H9 (cell line): ENCODE measurements at regions not wholly inside any gene's neighbourhood (a gene's known extent, or its start where the extent isn't known, plus 50 kb on each side); places are given as distances from the start of the nearest gene placed in this dataset.
"Not testable (repeated sequence)": the region's sequence is repeated elsewhere in the genome, so short reads cannot be mapped to it uniquely, and the experiment has no call there.

Experiments used
- DNase-seq: peaks from one replicate; pipeline ENCODE4 v3.0.0-alpha.2; 2017
- H2AFZ ChIP-seq: one replicate; pipeline ENCODE4 v1.6.1; 2013; ENCODE audit warnings: mild to moderate bottlenecking, low read length, control low read depth, moderate library complexity
- H2AK5ac ChIP-seq: 2 replicates; pipeline ENCODE4 v1.6.1; 2013; ENCODE audit warnings: low read length, control low read depth, mixed read lengths; ENCODE audit not compliant: insufficient read length
- H2BK120ac ChIP-seq: one replicate; pipeline ENCODE4 v1.6.1; 2013; ENCODE audit warnings: low read depth, mild to moderate bottlenecking, low read length, control low read depth, inconsistent platforms; ENCODE audit not compliant: poor library complexity, severe bottlenecking
- H2BK12ac ChIP-seq: 2 replicates; pipeline ENCODE4 v1.6.1; 2013; ENCODE audit warnings: low read length, control low read depth, mixed read lengths, low read depth; ENCODE audit not compliant: insufficient read length
- H2BK15ac ChIP-seq: 2 replicates; pipeline ENCODE4 v1.6.1; 2013; ENCODE audit warnings: low read depth, low read length, control low read depth
- H2BK20ac ChIP-seq: one replicate; pipeline ENCODE4 v1.6.1; 2013; ENCODE audit warnings: low read depth, mild to moderate bottlenecking, low read length, control low read depth, inconsistent platforms; ENCODE audit not compliant: poor library complexity, severe bottlenecking
- H2BK5ac ChIP-seq: 2 replicates; pipeline ENCODE4 v1.6.1; 2013; ENCODE audit warnings: low read length, control low read depth, mixed read lengths; ENCODE audit not compliant: insufficient read length
- H3K14ac ChIP-seq: 2 replicates; pipeline ENCODE4 v1.6.1; 2013; ENCODE audit warnings: low read length, control low read depth; ENCODE audit not compliant: insufficient read depth
- H3K18ac ChIP-seq: 2 replicates; pipeline ENCODE4 v1.6.1; 2013; ENCODE audit warnings: low read depth, mild to moderate bottlenecking, mixed read lengths, low read length, control low read depth; ENCODE audit not compliant: insufficient read length
- H3K23ac ChIP-seq: 2 replicates; pipeline ENCODE4 v1.6.1; 2013; ENCODE audit warnings: low read length, control low read depth, mixed read lengths, low read depth; ENCODE audit not compliant: insufficient read length
- H3K23me2 ChIP-seq: 2 replicates; pipeline ENCODE4 v1.6.1; 2013; ENCODE audit warnings: low read depth, mild to moderate bottlenecking, mixed read lengths, low read length, control low read depth; ENCODE audit not compliant: insufficient read length, poor library complexity, severe bottlenecking
- H3K27ac ChIP-seq: 2 replicates; pipeline ENCODE4 v1.5.1; 2013; ENCODE audit warnings: low read length, control low read depth, mixed read lengths, low read depth; ENCODE audit not compliant: insufficient read length
- H3K27me3 ChIP-seq: 2 replicates; pipeline ENCODE4 v1.6.1; 2013; ENCODE audit warnings: low read length, control low read depth, inconsistent platforms; ENCODE audit not compliant: insufficient read depth
- H3K4ac ChIP-seq: 2 replicates; pipeline ENCODE4 v1.6.1; 2013; ENCODE audit warnings: low read depth, mild to moderate bottlenecking, control low read depth, inconsistent platforms, low read length, moderate library complexity
- H3K4me1 ChIP-seq: 2 replicates; pipeline ENCODE4 v1.6.1; 2013; ENCODE audit warnings: low read length, control low read depth, inconsistent platforms; ENCODE audit not compliant: insufficient read depth
- H3K4me2 ChIP-seq: 2 replicates; pipeline ENCODE4 v1.6.1; 2013; ENCODE audit warnings: low read length, control low read depth, mixed read lengths; ENCODE audit not compliant: insufficient read length, insufficient read depth
- H3K56ac ChIP-seq: 2 replicates; pipeline ENCODE4 v1.6.1; 2013; ENCODE audit warnings: low read depth, mild to moderate bottlenecking, mixed read lengths, low read length, control low read depth; ENCODE audit not compliant: insufficient read length
- H3K79me1 ChIP-seq: 2 replicates; pipeline ENCODE4 v1.6.1; 2013; ENCODE audit warnings: low read depth, mild to moderate bottlenecking, moderate library complexity, low read length, control low read depth, inconsistent platforms; ENCODE audit not compliant: insufficient read depth, poor library complexity, severe bottlenecking
- H3K79me2 ChIP-seq: 2 replicates; pipeline ENCODE4 v1.6.1; 2013; ENCODE audit warnings: low read length, control low read depth, inconsistent platforms; ENCODE audit not compliant: insufficient read depth
- H3K9ac ChIP-seq: 2 replicates; pipeline ENCODE4 v1.6.1; 2013; ENCODE audit warnings: low read length, control low read depth, mixed read lengths; ENCODE audit not compliant: insufficient read length; ENCODE audit errors: extremely low read depth
- H3K9me3 ChIP-seq: one replicate; pipeline ENCODE4 v1.6.1; 2013; ENCODE audit warnings: low read depth, low read length, inconsistent platforms; ENCODE audit not compliant: control insufficient read depth
- H3T11ph ChIP-seq: one replicate; pipeline ENCODE4 v1.6.1; 2013; ENCODE audit warnings: mild to moderate bottlenecking, low read length, control low read depth, inconsistent platforms
- H4K20me1 ChIP-seq: one replicate; pipeline ENCODE4 v1.6.1; 2013; ENCODE audit not compliant: control insufficient read depth, insufficient read length, insufficient read depth
- H4K5ac ChIP-seq: 2 replicates; pipeline ENCODE4 v1.6.1; 2013; ENCODE audit warnings: low read depth, mild to moderate bottlenecking, mixed read lengths, low read length, control low read depth; ENCODE audit not compliant: insufficient read length
- H4K8ac ChIP-seq: replicated peaks from 2 replicates; pipeline ENCODE4 v1.6.1; 2013; ENCODE audit warnings: low read length, control low read depth, mixed read lengths, low read depth; ENCODE audit not compliant: insufficient read length
- H4K91ac ChIP-seq: 2 replicates; pipeline ENCODE4 v1.6.1; 2013; ENCODE audit warnings: low read depth, mild to moderate bottlenecking, moderate library complexity, mixed read lengths, low read length, control low read depth; ENCODE audit not compliant: insufficient read length
- H3K27ac Mint-ChIP-seq, 3 experiments: 2 replicates in 2 of 3; 3 replicates in 1 of 3; pipeline ENCODE4 v1.8.0; 2020 to 2021; ENCODE audit warnings: mixed read lengths in 3 of 3, mild to moderate bottlenecking in 1 of 3, moderate library complexity in 1 of 3
- H3K27me3 Mint-ChIP-seq: 2 replicates; pipeline ENCODE4 v1.8.0; 2021; ENCODE audit warnings: low read depth, mild to moderate bottlenecking, moderate library complexity, mixed read lengths
- H3K36me3 Mint-ChIP-seq, 3 experiments: 2 replicates in 2 of 3; 3 replicates in 1 of 3; pipeline ENCODE4 v1.8.0; 2020 to 2021; ENCODE audit warnings: low read depth in 3 of 3, mixed read lengths in 3 of 3; ENCODE audit not compliant: insufficient read depth in 1 of 3
- H3K4me1 Mint-ChIP-seq, 2 experiments: 2 replicates each; pipeline ENCODE4 v1.8.0; 2020; ENCODE audit warnings: mixed read lengths in 2 of 2
- H3K4me3 Mint-ChIP-seq, 2 experiments: 2 replicates in 1 of 2; 3 replicates in 1 of 2; pipeline ENCODE4 v1.8.0; 2020 to 2021; ENCODE audit warnings: mild to moderate bottlenecking in 2 of 2, mixed read lengths in 2 of 2, moderate library complexity in 1 of 2
- H3K9me3 Mint-ChIP-seq, 2 experiments: 2 replicates in 1 of 2; 3 replicates in 1 of 2; pipeline ENCODE4 v1.8.0; 2020; ENCODE audit warnings: mild to moderate bottlenecking in 2 of 2, mixed read lengths in 2 of 2, moderate library complexity in 1 of 2
- WGBS: extraction: QIAGEN DNeasy Blood & Tissue Kit; methylation state at CpG from one replicate; pipeline ENCODE4 v1.1.7; 2013; ENCODE audit warnings: missing lambda C conversion rate, low lambda C conversion rate, mixed read lengths; ENCODE audit not compliant: insufficient read length; ENCODE audit errors: extremely low coverage; 5-methylcytosine and 5-hydroxymethylcytosine counted together

- not testable (repeated sequence) for DNase-seq, H3K23ac ChIP-seq, H4K91ac ChIP-seq, H4K5ac ChIP-seq, H2BK5ac ChIP-seq, H3K27me3 Mint-ChIP-seq, H3K9ac ChIP-seq, H3K4me3 Mint-ChIP-seq, H3K27ac ChIP-seq, H3K27ac Mint-ChIP-seq, H3K56ac ChIP-seq, H3K4me1 ChIP-seq, H3K18ac ChIP-seq, H2BK20ac ChIP-seq, H2BK15ac ChIP-seq, H3K79me1 ChIP-seq, H3T11ph ChIP-seq, H2BK120ac ChIP-seq, H3K4me1 Mint-ChIP-seq, H3K23me2 ChIP-seq, H3K4me2 ChIP-seq, H3K4ac ChIP-seq, H2BK12ac ChIP-seq, H4K8ac ChIP-seq, H3K79me2 ChIP-seq, H2AFZ ChIP-seq, H3K14ac ChIP-seq, H2AK5ac ChIP-seq, H4K20me1 ChIP-seq, H3K27me3 ChIP-seq
- WGBS, result no CpG with 5 or more reads among the region's 46 CpGs
- peaks cover 6 to 18% (median 8%) of the 10 kb centered on the region in 3 experiments; a peak in 5 of 7 replicates for H3K36me3 Mint-ChIP-seq
- peaks cover 63 to 71% of the 10 kb centered on the region in 2 experiments for H3K9me3 Mint-ChIP-seq
- peaks cover 44% of the 10 kb centered on the region for H3K9me3 ChIP-seq
Observed at GRCh38 chr14:106401316-106401715, 874.9 kb downstream of the TMEM121 start.

GRCh38 chr14:106410229-106410628, 883.8 kb downstream of the TMEM121 start:
- H3K23me2 ChIP-seq, H4K5ac ChIP-seq, H4K8ac ChIP-seq, H3K27me3 ChIP-seq, H3K4ac ChIP-seq, H2BK120ac ChIP-seq, H3K27ac ChIP-seq, H3K27ac Mint-ChIP-seq, H3K18ac ChIP-seq, H4K20me1 ChIP-seq, H3K23ac ChIP-seq, H3K79me1 ChIP-seq, H3T11ph ChIP-seq, H2BK12ac ChIP-seq, H3K4me1 Mint-ChIP-seq, H4K91ac ChIP-seq, H2BK20ac ChIP-seq, H2BK5ac ChIP-seq, H2BK15ac ChIP-seq, DNase-seq, H3K56ac ChIP-seq, H2AFZ ChIP-seq, H3K4me1 ChIP-seq, H3K27me3 Mint-ChIP-seq, H3K14ac ChIP-seq, H2AK5ac ChIP-seq, H3K79me2 ChIP-seq, H3K4me2 ChIP-seq, H3K9ac ChIP-seq, H3K4me3 Mint-ChIP-seq, H3K36me3 Mint-ChIP-seq: not testable (repeated sequence)
- no CpG with 5 or more reads among the region's 9 CpGs for WGBS
- H3K9me3 Mint-ChIP-seq, result peaks cover 69 to 79% of the 10 kb centered on the region in 2 experiments
- peaks cover 16% of the 10 kb centered on the region for H3K9me3 ChIP-seq
